K562 (cell line): ENCODE measurements at regions not wholly inside any gene's neighbourhood (a gene's known extent, or its start where the extent isn't known, plus 50 kb on each side); places are given as distances from the start of the nearest gene placed in this dataset.

Experiments
- ATAC-seq: fragments of 200-7000 bp; cut with Tn5 transposase; 3 replicates; pipeline ENCODE4 v1.9.1; 2020; ENCODE audit warnings: moderate library complexity
- BruUV-seq: library from RNA; stranded (reverse); fragments of 400-500 nt; replicated peaks from 2 replicates; lab custom pipeline; 2021; lab: Mats Ljungman, UMichigan
- CTCF ChIA-PET: fragments of 300-600 bp; formaldehyde crosslinking; extraction: SDS; loops from one replicate; lab custom pipeline; 2021; ENCODE audit warnings: low intra/inter-chr PET ratio; lab: Yijun Ruan, JAX
- POLR2A ChIA-PET: fragments of 300-600, 350-650 bp; sonication (Branson Sonifier 250); formaldehyde crosslinking; extraction: SDS; loops from one replicate; lab custom pipeline; 2021; ENCODE audit warnings: antibody characterized with exemption, inconsistent platforms; lab: Yijun Ruan, JAX
- DNase-seq, 4 experiments: peaks; one replicate each; pipeline versions ENCODE4 v3.0.0 to v3.0.0-alpha.2; 2011 to 2018; ENCODE audit warnings: low spot score in 3 of 4, mixed read lengths in 3 of 4; ENCODE audit errors: extremely low read depth in 1 of 4
- FAIRE-seq: peaks from 2 replicates; lab custom pipeline; 2011; peaks lifted over from hg19 to GRCh38; lab: Jason Lieb, UNC
- H2AFZ ChIP-seq: 2 replicates; pipeline ENCODE4 v1.6.0; 2011; ENCODE audit warnings: low read depth, low read length, control low read depth, inconsistent platforms
- H3K27ac ChIP-seq: fragments of 200-600 bp; 3 replicates; pipeline ENCODE4 v1.8.0; 2011; ENCODE audit warnings: low read depth, mild to moderate bottlenecking, control low read depth, inconsistent platforms, low read length, moderate library complexity, mixed read lengths; ENCODE audit errors: extremely low read depth
- H3K27me3 ChIP-seq, 2 experiments: fragments of 300-600 bp in 1 of 2; 2 replicates in 1 of 2; 3 replicates in 1 of 2; pipeline versions ENCODE4 v1.6.0 to v1.8.0; 2011; ENCODE audit warnings: inconsistent platforms in 2 of 2, low read length in 2 of 2, mild to moderate bottlenecking in 1 of 2, mixed read lengths in 1 of 2, moderate library complexity in 1 of 2; ENCODE audit not compliant: control insufficient read depth in 2 of 2, insufficient read depth in 2 of 2
- H3K36me3 ChIP-seq: fragments of 300-600 bp; 3 replicates; pipeline ENCODE4 v1.8.0; 2011; ENCODE audit warnings: mild to moderate bottlenecking, low read length, inconsistent platforms; ENCODE audit not compliant: control insufficient read depth, insufficient read depth
- H3K4me1 ChIP-seq, 2 experiments: fragments of 200-600 bp in 1 of 2; replicated peaks in 1 of 2; 2 replicates in 1 of 2; 3 replicates in 1 of 2; pipeline versions ENCODE4 v1.5.1 to v1.8.0; 2011; ENCODE audit warnings: inconsistent platforms in 2 of 2, low read length in 2 of 2, mild to moderate bottlenecking in 1 of 2, mixed read lengths in 1 of 2, moderate library complexity in 1 of 2; ENCODE audit not compliant: control insufficient read depth in 2 of 2, insufficient read depth in 2 of 2
- H3K4me2 ChIP-seq: 2 replicates; pipeline ENCODE4 v1.6.1; 2011; ENCODE audit warnings: low read length, control low read depth, inconsistent platforms, mixed read lengths; ENCODE audit not compliant: insufficient read depth
- H3K4me3 ChIP-seq: fragments of 200-600 bp; sonication (generic), shearing (Covaris generic); 2 replicates; pipeline ENCODE4 v1.5.1; 2016; ENCODE audit warnings: control low read depth, inconsistent platforms
- H3K79me2 ChIP-seq: fragments of 200-600 bp; 3 replicates; pipeline ENCODE4 v1.8.0; 2011; ENCODE audit warnings: low read length, inconsistent platforms; ENCODE audit not compliant: control insufficient read depth, insufficient read depth
- H3K9ac ChIP-seq, 2 experiments: 2 replicates each; pipeline versions ENCODE4 v1.6.0 to v1.6.1; 2011; ENCODE audit warnings: low read depth in 2 of 2, low read length in 2 of 2, control low read depth in 1 of 2, inconsistent platforms in 1 of 2, mild to moderate bottlenecking in 1 of 2, mixed read lengths in 1 of 2; ENCODE audit not compliant: insufficient read depth in 1 of 2
- H3K9me1 ChIP-seq: one replicate; pipeline ENCODE4 v1.6.0; 2011; ENCODE audit warnings: inconsistent platforms, mild to moderate bottlenecking, low read length, moderate library complexity; ENCODE audit not compliant: control insufficient read depth, insufficient read depth
- H3K9me3 ChIP-seq: replicated peaks from 2 replicates; pipeline ENCODE4 v1.5.1; 2011; ENCODE audit warnings: low read depth, low read length, inconsistent platforms; ENCODE audit not compliant: control insufficient read depth, insufficient read depth
- H4K20me1 ChIP-seq: replicated peaks from 2 replicates; pipeline ENCODE4 v1.6.1; 2011; ENCODE audit warnings: low read length, inconsistent platforms, mixed read lengths; ENCODE audit not compliant: control insufficient read depth, insufficient read depth
- FOXA3 ChIP-seq, 2 experiments: fragments of 450-650 bp in 1 of 2; sonication (generic) in 1 of 2; formaldehyde crosslinking; IDR thresholded peaks in 1 of 2; conservative IDR thresholded peaks in 1 of 2; 2 replicates each; pipeline versions ENCODE4 v1.4.0 to v1.8.0; 2020 to 2022; ENCODE audit warnings: mild to moderate bottlenecking in 2 of 2, missing genetic modification reagents in 1 of 2
- FOXM1 ChIP-seq, 2 experiments: fragments of 450-650 bp in 1 of 2; sonication (generic) in 1 of 2; formaldehyde crosslinking in 1 of 2; IDR thresholded peaks; 2 replicates each; pipeline versions ENCODE4 v1.6.1 to v1.9.0; 2017 to 2022; ENCODE audit warnings: low read depth in 2 of 2, mild to moderate bottlenecking in 2 of 2, missing genetic modification reagents in 1 of 2, moderate library complexity in 1 of 2
- HNRNPUL1 ChIP-seq: fragments of 200-400 bp; formaldehyde crosslinking; IDR thresholded peaks from 2 replicates; pipeline ENCODE4 v1.6.1; 2017; ENCODE audit warnings: low read length
- KDM1A ChIP-seq, 2 experiments: fragments of 450-650 bp; IDR thresholded peaks; 2 replicates each; pipeline ENCODE4 v1.6.1; 2016; ENCODE audit warnings: mild to moderate bottlenecking in 2 of 2
- MCM5 ChIP-seq: fragments of 450-650 bp; IDR thresholded peaks from 2 replicates; pipeline ENCODE4 v1.6.1; 2016; ENCODE audit warnings: low read depth
- NCOA6 ChIP-seq: fragments of 450-650 bp; IDR thresholded peaks from 2 replicates; pipeline ENCODE4 v1.6.1; 2017; ENCODE audit warnings: mild to moderate bottlenecking
- RBM39 ChIP-seq: fragments of 200-400 bp; formaldehyde crosslinking; optimal IDR thresholded peaks from 2 replicates; pipeline ENCODE3; 2018; ENCODE audit warnings: low read depth, low read length
- SIN3A ChIP-seq, 2 experiments: fragments of 150-350 bp in 1 of 2; IDR thresholded peaks; 2 replicates each; pipeline ENCODE4 v1.6.1; 2011 to 2016; ENCODE audit warnings: borderline replicate concordance in 2 of 2, low read depth in 2 of 2, low read length in 2 of 2, mild to moderate bottlenecking in 2 of 2, moderate library complexity in 2 of 2; ENCODE audit not compliant: control insufficient read depth in 1 of 2
- SIRT6 ChIP-seq: IDR thresholded peaks from one replicate; pipeline ENCODE4 v1.6.1; 2012; ENCODE audit warnings: low read depth, mild to moderate bottlenecking, control low read depth, inconsistent platforms, low read length, moderate library complexity
- SPI1 ChIP-seq: IDR thresholded peaks from 2 replicates; pipeline ENCODE4 v1.6.1; 2011; ENCODE audit warnings: low read depth, low read length, control low read depth, borderline replicate concordance
- ZC3H11A ChIP-seq: IDR thresholded peaks from 2 replicates; pipeline ENCODE4 v1.6.1; 2012; ENCODE audit warnings: low read depth, low read length, improper control_type of control experiment
- ZKSCAN1 ChIP-seq: fragments of 150-350 bp; IDR thresholded peaks from 2 replicates; pipeline ENCODE4 v1.6.1; 2016; ENCODE audit warnings: low read depth, low read length
- ZNF263 ChIP-seq: sonication (generic); formaldehyde crosslinking; IDR thresholded peaks from 2 replicates; pipeline ENCODE4 v1.8.0; 2022; ENCODE audit warnings: mild to moderate bottlenecking, missing genetic modification reagents, borderline replicate concordance
- ZNF274 ChIP-seq: IDR thresholded peaks from 2 replicates; pipeline ENCODE4 v1.6.1; 2011; ENCODE audit warnings: low read depth, mild to moderate bottlenecking, low read length, moderate library complexity, borderline replicate concordance
- ZNF699 ChIP-seq: fragments of 250-450 bp; sonication (Bioruptor Pico); IDR thresholded peaks from 2 replicates; pipeline ENCODE4 v1.8.0; 2021; ENCODE audit warnings: mild to moderate bottlenecking, moderate library complexity; ENCODE audit not compliant: insufficient replicate concordance
- WGBS: fragments of 100-300 bp; shearing (Covaris generic); methylation state at CpG from one replicate; pipeline ENCODE4 v1.1.6; 2016; ENCODE audit warnings: low coverage, mixed read lengths; ENCODE audit not compliant: insufficient coverage; ENCODE audit errors: missing lambda C conversion rate; 5-methylcytosine and 5-hydroxymethylcytosine counted together
- in situ Hi-C: fragments of 300-500 bp; cut with MboI; formaldehyde crosslinking; loops from 4 replicates; pipeline ENCODE4 v1.15.0; 2018; ENCODE audit warnings: inconsistent platforms, mixed read lengths
- intact Hi-C: fragments of 100-400 bp; cut with micrococcal nuclease; formaldehyde crosslinking; loops from 2 replicates; pipeline ENCODE4 v1.14.2; 2022
- TF ChIP-seq, protein P1 (sequence below): fragments of 450-650 bp; formaldehyde crosslinking; IDR thresholded peaks from 2 replicates; pipeline ENCODE4 v1.4.0; 2022; ENCODE audit warnings: missing genetic modification characterization

DNA sequence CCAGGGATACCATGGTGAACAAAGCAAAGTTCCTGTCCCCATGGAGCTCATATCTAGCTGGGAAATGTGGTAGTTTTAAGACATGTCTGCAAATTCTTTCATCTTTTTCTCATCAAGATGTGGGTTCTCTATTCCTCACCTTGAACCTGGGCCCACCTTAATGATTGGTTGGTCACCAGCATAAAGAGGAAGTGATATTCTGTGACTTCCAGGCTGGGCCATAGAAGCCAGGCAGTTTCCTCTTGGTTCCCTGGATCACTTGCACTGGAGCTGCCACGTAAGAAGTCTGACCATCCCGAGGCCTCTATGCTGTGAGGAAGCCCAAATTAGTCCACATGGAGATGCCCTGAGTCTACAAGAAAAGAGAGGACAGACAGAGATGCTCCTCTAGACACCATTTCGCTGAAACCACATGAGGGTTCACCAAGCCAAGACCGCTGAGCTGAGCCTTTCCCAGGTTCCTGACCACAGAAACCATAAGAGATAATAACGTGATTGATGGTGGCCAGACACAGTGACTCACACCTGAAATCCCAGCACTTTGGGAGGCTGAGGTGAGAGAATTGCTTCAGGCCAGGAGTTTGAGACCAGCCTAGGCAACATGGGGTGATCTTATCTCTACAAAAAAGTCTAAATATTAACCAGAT is 119.5 kb upstream of the ISX start:
- H4K20me1 ChIP-seq = no peaks in the 10 kb centered on the region
- intact Hi-C loops = no loop called here
- ATAC-seq (no peak), FAIRE-seq (no peak), DNase-seq (no peak)
- H3K4me3 ChIP-seq = no peak overlapping the region
- H3K9me1 ChIP-seq = no peaks in the 10 kb centered on the region
- no peak overlapping the region for H3K9ac ChIP-seq
- H3K79me2 ChIP-seq = no peaks in the 10 kb centered on the region
- 0% methylated on average over 4 of the region's 5 CpGs for WGBS
- no peak overlapping the region for H3K27ac ChIP-seq
- no peaks in the 10 kb centered on the region for H3K4me1 ChIP-seq
- no peak overlapping the region for H2AFZ ChIP-seq
- ChIA-PET POLR2A (interaction anchor here (0.6 to 0.8 kb wide), 2 partner anchors 204 to 322 kb away, joined by 3 read pairs; no protein-coding TSS in a partner anchor), CTCF (no interaction called here)
- no TSS peak for BruUV-seq
- in situ Hi-C loops = no loop called here
- peak; percentile 55; the same call in 1 of the 2 replicates for TF ChIP-seq SPI1
- TF ChIP-seq SIN3A (IDR thresholded peaks at IDR 0.05; ENCODE audit: borderline replicate concordance in 2 of 2, control insufficient read depth in 1 of 2, low read depth in 2 of 2, low read length in 2 of 2) = no peak
- TF ChIP-seq KDM1A (IDR thresholded peaks at IDR 0.05) = peak in 1 of 2 experiments; percentile 16; a peak in 1 of 4 replicates
- no peak for TF ChIP-seq HNRNPUL1
- no peak overlapping the region for H3K4me2 ChIP-seq
- H3K36me3 ChIP-seq = no peaks in the 10 kb centered on the region
- H3K9me3 ChIP-seq = no peaks in the 10 kb centered on the region
- H3K27me3 ChIP-seq = no peaks in the 10 kb centered on the region

DNA sequence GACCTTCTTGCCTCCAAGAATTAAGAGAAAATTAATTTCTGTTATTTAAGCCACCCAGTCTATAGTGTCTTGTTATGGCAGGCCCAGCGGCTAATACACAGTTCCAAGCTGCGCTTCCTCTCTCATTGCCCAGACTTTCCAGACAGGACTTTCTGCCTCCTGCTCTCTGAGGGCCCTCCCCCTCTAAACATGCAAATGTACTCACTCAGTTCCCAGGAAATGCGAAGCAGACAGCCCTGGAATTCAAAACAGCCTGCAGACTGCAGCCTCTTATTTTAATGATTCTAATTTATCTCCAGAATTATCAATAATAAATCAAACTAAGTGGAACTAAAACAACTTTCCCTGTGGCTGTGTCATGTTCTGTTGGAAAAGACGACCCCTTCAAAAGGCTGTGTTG is 115.5 kb upstream of the ISX start:
- in situ Hi-C loops = no loop called here
- Histone ChIP-seq H3K9me1 (no peaks in the 10 kb centered on the region), H3K4me1 (no peaks in the 10 kb centered on the region), H3K27me3 (no peaks in the 10 kb centered on the region), H3K27ac (no peak overlapping the region), H3K79me2 (no peaks in the 10 kb centered on the region), H3K9me3 (no peaks in the 10 kb centered on the region), H3K9ac (no peak overlapping the region), H3K4me2 (no peak overlapping the region), H4K20me1 (no peaks in the 10 kb centered on the region), H3K4me3 (no peak overlapping the region), H2AFZ (no peak overlapping the region), H3K36me3 (no peaks in the 10 kb centered on the region)
- 0% methylated on average over 4 of the region's 4 CpGs for WGBS
- ChIA-PET POLR2A (interaction anchor here (1.4 kb wide), 1 partner anchor 49 kb away, joined by 4 read pairs; no protein-coding TSS in a partner anchor), CTCF (no interaction called here)
- DNase-seq (no peak), ATAC-seq (no peak), FAIRE-seq (no peak)
- intact Hi-C loops = no loop called here
- no TSS peak for BruUV-seq
- TF ChIP-seq FOXA3 (CRISPR knock-in tag; conservative IDR thresholded peaks at IDR 0.05 in 1 of 2, IDR thresholded peaks at IDR 0.05 in 1 of 2) (no peak), ZNF274 (no peak), ZKSCAN1 (no peak), ZC3H11A (no peak), NCOA6 (no peak), ZNF699 (CRISPR knock-in tag) (no peak), SIRT6 (no peak), MCM5 (no peak), ZNF263 (no peak), RBM39 (no peak), FOXM1 (IDR thresholded peaks at IDR 0.05; ENCODE audit: low read depth) (no peak), FOXM1 (CRISPR knock-in tag; IDR thresholded peaks at IDR 0.05; ENCODE audit: low read depth) (no peak)
- TF ChIP-seq, protein P1, sequence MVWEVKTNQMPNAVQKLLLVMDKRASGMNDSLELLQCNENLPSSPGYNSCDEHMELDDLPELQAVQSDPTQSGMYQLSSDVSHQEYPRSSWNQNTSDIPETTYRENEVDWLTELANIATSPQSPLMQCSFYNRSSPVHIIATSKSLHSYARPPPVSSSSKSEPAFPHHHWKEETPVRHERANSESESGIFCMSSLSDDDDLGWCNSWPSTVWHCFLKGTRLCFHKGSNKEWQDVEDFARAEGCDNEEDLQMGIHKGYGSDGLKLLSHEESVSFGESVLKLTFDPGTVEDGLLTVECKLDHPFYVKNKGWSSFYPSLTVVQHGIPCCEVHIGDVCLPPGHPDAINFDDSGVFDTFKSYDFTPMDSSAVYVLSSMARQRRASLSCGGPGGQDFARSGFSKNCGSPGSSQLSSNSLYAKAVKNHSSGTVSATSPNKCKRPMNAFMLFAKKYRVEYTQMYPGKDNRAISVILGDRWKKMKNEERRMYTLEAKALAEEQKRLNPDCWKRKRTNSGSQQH = no peak
